A549 (cell line): ENCODE measurements at regions not wholly inside any gene's neighbourhood (a gene's known extent, or its start where the extent isn't known, plus 50 kb on each side); places are given as distances from the start of the nearest gene placed in this dataset.
A peak's percentile ranks its signal among the peaks of the same experiment; 100 is the strongest.

Experiments
- ATAC-seq, 2 experiments: fragments of 200-7000 bp in 1 of 2; fragments of >200 bp in 1 of 2; cut with Nextera tagmentation in 1 of 2; cut with Tn5 transposase in 1 of 2; 3 replicates each; pipeline versions ENCODE4 v1.8.0 to v1.9.1; 2018 to 2020; ENCODE audit warnings: mild to moderate bottlenecking in 1 of 2, moderate library complexity in 1 of 2
- CTCF ChIA-PET: fragments of 300-600 bp; sonication (Branson Sonifier 250); formaldehyde crosslinking; extraction: SDS; loops from one replicate; lab custom pipeline; 2021; ENCODE audit warnings: antibody characterized with exemption, inconsistent platforms; lab: Yijun Ruan, JAX
- POLR2A ChIA-PET: fragments of 350-600 bp; formaldehyde crosslinking; extraction: SDS; loops from one replicate; lab custom pipeline; 2021; ENCODE audit warnings: antibody characterized with exemption, inconsistent platforms; lab: Yijun Ruan, JAX
- DNase-seq, 2 experiments: peaks; one replicate each; pipeline versions ENCODE4 v3.0.0 to v3.0.0-alpha.2; 2011 to 2016; ENCODE audit warnings: low read depth in 1 of 2, low spot score in 1 of 2
- FAIRE-seq: peaks from 2 replicates; lab custom pipeline; 2011; peaks lifted over from hg19 to GRCh38; lab: Jason Lieb, UNC
- H3K27ac ChIP-seq, 2 experiments: fragments of >200 bp; sonication (Bioruptor Twin); formaldehyde crosslinking; 3 replicates each; pipeline ENCODE4 v1.5.1; 2016 to 2017
- H3K4me1 ChIP-seq: fragments of >200 bp; sonication (Bioruptor Twin); formaldehyde crosslinking; 3 replicates; pipeline ENCODE4 v1.6.1; 2016
- H3K4me2 ChIP-seq: fragments of >200 bp; sonication (Bioruptor Twin); formaldehyde crosslinking; 3 replicates; pipeline ENCODE4 v1.6.1; 2016
- H3K4me3 ChIP-seq: fragments of >200 bp; sonication (Bioruptor Twin); formaldehyde crosslinking; 3 replicates; pipeline ENCODE4 v1.5.1; 2016
- H3K9me3 ChIP-seq: fragments of >200 bp; sonication (Bioruptor Twin); formaldehyde crosslinking; 3 replicates; pipeline ENCODE4 v1.6.1; 2016
- CEBPB ChIP-seq, 2 experiments: fragments of >200 bp in 1 of 2; sonication (Bioruptor Twin) in 1 of 2; formaldehyde crosslinking in 1 of 2; IDR thresholded peaks; 2 replicates each; pipeline ENCODE4 v1.6.1; 2012 to 2016
- EHF ChIP-seq: fragments of 250-450 bp; sonication (Bioruptor Pico); IDR thresholded peaks from 2 replicates; pipeline ENCODE4 v1.5.0; 2020; ENCODE audit warnings: mild to moderate bottlenecking
- FOXS1 ChIP-seq: fragments of 250-450 bp; sonication (Bioruptor Pico); IDR thresholded peaks from 2 replicates; pipeline ENCODE4 v1.5.0; 2020; ENCODE audit warnings: mild to moderate bottlenecking, moderate library complexity
- GATA3 ChIP-seq: IDR thresholded peaks from 2 replicates; pipeline ENCODE4 v1.6.1; 2012; ENCODE audit warnings: borderline replicate concordance
- HDAC2 ChIP-seq: fragments of 200-600 bp; sonication (generic); IDR thresholded peaks from 2 replicates; pipeline ENCODE4 v1.6.1; 2016
- HEYL ChIP-seq: fragments of 250-450 bp; sonication (Bioruptor Pico); IDR thresholded peaks from 2 replicates; pipeline ENCODE4 v1.8.0; 2021; ENCODE audit warnings: mild to moderate bottlenecking, moderate library complexity
- JUN ChIP-seq, 2 experiments: fragments of >200 bp; sonication (Bioruptor Twin); formaldehyde crosslinking; IDR thresholded peaks; 2 replicates in 1 of 2; 3 replicates in 1 of 2; pipeline ENCODE4 v1.6.1; 2016 to 2017
- KDM1A ChIP-seq: fragments of 200-600 bp; sonication (generic); IDR thresholded peaks from 2 replicates; pipeline ENCODE4 v1.6.1; 2016; ENCODE audit warnings: low read depth, mild to moderate bottlenecking
- MAFK ChIP-seq: fragments of 450-650 bp; IDR thresholded peaks from 2 replicates; pipeline ENCODE4 v1.6.1; 2014; ENCODE audit not compliant: partially characterized antibody
- NPAS2 ChIP-seq: fragments of 250-450 bp; sonication (Bioruptor Pico); IDR thresholded peaks from 2 replicates; pipeline ENCODE4 v1.8.0; 2022; ENCODE audit warnings: mild to moderate bottlenecking, moderate library complexity, borderline replicate concordance
- RAD21 ChIP-seq, 2 experiments: fragments of >200 bp in 1 of 2; sonication (Bioruptor Twin) in 1 of 2; formaldehyde crosslinking in 1 of 2; IDR thresholded peaks in 1 of 2; conservative IDR thresholded peaks in 1 of 2; 2 replicates in 1 of 2; 3 replicates in 1 of 2; pipeline ENCODE4 v1.6.1; 2012 to 2018; ENCODE audit warnings: inconsistent platforms in 1 of 2
- RFX5 ChIP-seq: fragments of 450-650 bp; IDR thresholded peaks from 2 replicates; pipeline ENCODE4 v1.7.1; 2014; ENCODE audit warnings: antibody characterized with exemption, mild to moderate bottlenecking, moderate library complexity
- TFCP2L1 ChIP-seq: fragments of 250-450 bp; sonication (Bioruptor Pico); IDR thresholded peaks from 2 replicates; pipeline ENCODE4 v1.5.0; 2021; ENCODE audit warnings: mild to moderate bottlenecking
- ZFP36 ChIP-seq: fragments of 450-650 bp; IDR thresholded peaks from 2 replicates; pipeline ENCODE4 v1.6.1; 2014; ENCODE audit warnings: borderline replicate concordance; ENCODE audit not compliant: partially characterized antibody
- WGBS: methylation state at CpG from one replicate; pipeline ENCODE4 v1.1.6; 2017; ENCODE audit errors: missing lambda C conversion rate; 5-methylcytosine and 5-hydroxymethylcytosine counted together
- TF ChIP-seq, protein P1 (sequence below): IDR thresholded peaks from 2 replicates; pipeline ENCODE4 v1.6.1; 2012
- TF ChIP-seq, protein P2 (sequence below): fragments of 150-350 bp; IDR thresholded peaks from 2 replicates; pipeline ENCODE4 v1.6.1; 2014; ENCODE audit warnings: low read depth, mild to moderate bottlenecking, low read length
- TF ChIP-seq, protein P3 (sequence below): fragments of 450-650 bp; IDR thresholded peaks from 2 replicates; pipeline ENCODE4 v1.6.1; 2014; ENCODE audit warnings: antibody characterized with exemption
- TF ChIP-seq, protein P4 (sequence below): fragments of 200-600 bp; sonication (generic); IDR thresholded peaks from 2 replicates; pipeline ENCODE4 v1.6.1; 2016; ENCODE audit warnings: antibody characterized with exemption, mild to moderate bottlenecking, moderate library complexity
- TF ChIP-seq, protein P5 (sequence below): fragments of 250-450 bp; sonication (Bioruptor Pico); IDR thresholded peaks from 2 replicates; pipeline ENCODE4 v1.5.0; 2021; ENCODE audit warnings: mild to moderate bottlenecking, moderate library complexity, borderline replicate concordance
- TF ChIP-seq, protein P6 (sequence below): IDR thresholded peaks from 2 replicates; pipeline ENCODE4 v1.6.1; 2012; ENCODE audit warnings: low read depth, borderline replicate concordance

DNA sequence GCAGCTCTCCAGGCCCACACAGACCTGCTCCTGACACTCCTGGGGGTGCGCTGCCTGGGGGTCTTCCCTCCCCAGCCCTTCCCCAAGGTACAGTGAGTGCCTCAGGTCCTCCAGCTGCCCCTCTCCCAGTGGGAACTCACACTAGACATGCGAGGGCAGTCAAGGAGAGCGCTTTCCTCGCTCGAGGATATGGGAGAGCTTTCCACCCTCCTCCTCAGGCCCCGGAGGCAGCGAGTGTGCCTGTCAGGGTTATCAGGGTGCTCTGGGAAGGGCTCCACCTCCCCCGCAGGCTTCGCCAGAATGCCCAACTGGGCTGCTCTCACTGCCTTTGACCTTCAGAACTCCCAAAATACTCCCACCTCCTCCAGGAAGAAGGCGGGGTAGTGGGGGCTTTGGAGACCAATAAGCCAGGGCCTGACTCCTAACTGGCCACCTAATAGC lies 85.7 kb upstream of the LAPTM4A start:
- Histone ChIP-seq H3K4me3 (no peak overlapping the region), H3K27ac (peak overlapping the region in 1 of 2 experiments; percentile 61; a peak in 3 of 6 replicates), H3K4me2 (no peak overlapping the region), H3K4me1 (peaks cover 41% of the 10 kb centered on the region), H3K9me3 (no peaks in the 10 kb centered on the region)
- no peak for DNase-seq
- no peak for FAIRE-seq
- no peak for ATAC-seq
- TF ChIP-seq NPAS2 (no peak), JUN (IDR thresholded peaks at IDR 0.05) (no peak), HEYL (CRISPR knock-in tag) (no peak), TFCP2L1 (CRISPR knock-in tag) (no peak), MAFK (no peak)
- TF ChIP-seq, protein P1, sequence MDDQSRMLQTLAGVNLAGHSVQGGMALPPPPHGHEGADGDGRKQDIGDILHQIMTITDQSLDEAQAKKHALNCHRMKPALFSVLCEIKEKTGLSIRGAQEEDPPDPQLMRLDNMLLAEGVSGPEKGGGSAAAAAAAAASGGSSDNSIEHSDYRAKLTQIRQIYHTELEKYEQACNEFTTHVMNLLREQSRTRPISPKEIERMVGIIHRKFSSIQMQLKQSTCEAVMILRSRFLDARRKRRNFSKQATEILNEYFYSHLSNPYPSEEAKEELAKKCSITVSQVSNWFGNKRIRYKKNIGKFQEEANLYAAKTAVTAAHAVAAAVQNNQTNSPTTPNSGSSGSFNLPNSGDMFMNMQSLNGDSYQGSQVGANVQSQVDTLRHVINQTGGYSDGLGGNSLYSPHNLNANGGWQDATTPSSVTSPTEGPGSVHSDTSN, result no peak
- TF ChIP-seq, protein P2, sequence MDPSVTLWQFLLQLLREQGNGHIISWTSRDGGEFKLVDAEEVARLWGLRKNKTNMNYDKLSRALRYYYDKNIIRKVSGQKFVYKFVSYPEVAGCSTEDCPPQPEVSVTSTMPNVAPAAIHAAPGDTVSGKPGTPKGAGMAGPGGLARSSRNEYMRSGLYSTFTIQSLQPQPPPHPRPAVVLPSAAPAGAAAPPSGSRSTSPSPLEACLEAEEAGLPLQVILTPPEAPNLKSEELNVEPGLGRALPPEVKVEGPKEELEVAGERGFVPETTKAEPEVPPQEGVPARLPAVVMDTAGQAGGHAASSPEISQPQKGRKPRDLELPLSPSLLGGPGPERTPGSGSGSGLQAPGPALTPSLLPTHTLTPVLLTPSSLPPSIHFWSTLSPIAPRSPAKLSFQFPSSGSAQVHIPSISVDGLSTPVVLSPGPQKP, result no peak
- ChIA-PET POLR2A (no interaction called here), CTCF (interaction anchor here (0.6 to 11.9 kb wide), 22 partner anchors 11 to 182 kb away, joined by 3 to 202 read pairs (median 10); partner anchors contain the start of gene SDC1)
- 86% methylated on average over 10 of the region's 10 CpGs for WGBS

DNA sequence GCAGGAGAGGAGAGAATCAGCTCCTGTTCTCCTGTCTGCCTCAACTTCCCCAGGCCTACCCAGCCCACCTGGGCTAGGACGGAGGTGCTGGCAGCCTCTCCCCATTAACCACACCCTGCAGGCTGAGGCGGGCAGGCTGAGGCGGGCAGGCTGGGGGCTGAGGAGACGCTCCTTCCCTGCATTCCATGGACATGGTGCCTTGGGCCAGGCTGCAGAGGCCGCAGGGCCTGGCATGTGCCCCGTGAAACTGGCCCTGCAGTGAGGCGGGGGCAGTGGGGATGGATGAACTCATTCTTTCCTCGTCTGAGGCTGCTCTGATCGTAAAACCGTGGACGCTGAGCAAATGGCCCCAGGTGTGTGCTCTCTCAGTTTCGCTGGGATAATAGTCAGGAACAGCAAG lies 84.7 kb upstream of the LAPTM4A start:
- ATAC-seq, result peak in 1 of 2 experiments; percentile 1; a peak in 3 of 6 replicates
- Histone ChIP-seq H3K27ac (peak overlapping the region; percentile 10 to 61; a peak in 5 of 6 replicates), H3K4me2 (no peak overlapping the region)

More for the DNA sequence above, 84.7 kb upstream of the LAPTM4A start:
- 83% methylated on average over 12 of the region's 12 CpGs for WGBS
- H3K4me3 ChIP-seq, result no peak overlapping the region
- FAIRE-seq, result no peak
- H3K4me1 ChIP-seq, result peaks cover 31% of the 10 kb centered on the region
- no peak for TF ChIP-seq ZFP36
- TF ChIP-seq, protein P3, sequence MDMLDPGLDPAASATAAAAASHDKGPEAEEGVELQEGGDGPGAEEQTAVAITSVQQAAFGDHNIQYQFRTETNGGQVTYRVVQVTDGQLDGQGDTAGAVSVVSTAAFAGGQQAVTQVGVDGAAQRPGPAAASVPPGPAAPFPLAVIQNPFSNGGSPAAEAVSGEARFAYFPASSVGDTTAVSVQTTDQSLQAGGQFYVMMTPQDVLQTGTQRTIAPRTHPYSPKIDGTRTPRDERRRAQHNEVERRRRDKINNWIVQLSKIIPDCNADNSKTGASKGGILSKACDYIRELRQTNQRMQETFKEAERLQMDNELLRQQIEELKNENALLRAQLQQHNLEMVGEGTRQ, result no peak
- TF ChIP-seq CEBPB (IDR thresholded peaks at IDR 0.05), result no peak
- TF ChIP-seq NPAS2, result no peak
- TF ChIP-seq, protein P4, sequence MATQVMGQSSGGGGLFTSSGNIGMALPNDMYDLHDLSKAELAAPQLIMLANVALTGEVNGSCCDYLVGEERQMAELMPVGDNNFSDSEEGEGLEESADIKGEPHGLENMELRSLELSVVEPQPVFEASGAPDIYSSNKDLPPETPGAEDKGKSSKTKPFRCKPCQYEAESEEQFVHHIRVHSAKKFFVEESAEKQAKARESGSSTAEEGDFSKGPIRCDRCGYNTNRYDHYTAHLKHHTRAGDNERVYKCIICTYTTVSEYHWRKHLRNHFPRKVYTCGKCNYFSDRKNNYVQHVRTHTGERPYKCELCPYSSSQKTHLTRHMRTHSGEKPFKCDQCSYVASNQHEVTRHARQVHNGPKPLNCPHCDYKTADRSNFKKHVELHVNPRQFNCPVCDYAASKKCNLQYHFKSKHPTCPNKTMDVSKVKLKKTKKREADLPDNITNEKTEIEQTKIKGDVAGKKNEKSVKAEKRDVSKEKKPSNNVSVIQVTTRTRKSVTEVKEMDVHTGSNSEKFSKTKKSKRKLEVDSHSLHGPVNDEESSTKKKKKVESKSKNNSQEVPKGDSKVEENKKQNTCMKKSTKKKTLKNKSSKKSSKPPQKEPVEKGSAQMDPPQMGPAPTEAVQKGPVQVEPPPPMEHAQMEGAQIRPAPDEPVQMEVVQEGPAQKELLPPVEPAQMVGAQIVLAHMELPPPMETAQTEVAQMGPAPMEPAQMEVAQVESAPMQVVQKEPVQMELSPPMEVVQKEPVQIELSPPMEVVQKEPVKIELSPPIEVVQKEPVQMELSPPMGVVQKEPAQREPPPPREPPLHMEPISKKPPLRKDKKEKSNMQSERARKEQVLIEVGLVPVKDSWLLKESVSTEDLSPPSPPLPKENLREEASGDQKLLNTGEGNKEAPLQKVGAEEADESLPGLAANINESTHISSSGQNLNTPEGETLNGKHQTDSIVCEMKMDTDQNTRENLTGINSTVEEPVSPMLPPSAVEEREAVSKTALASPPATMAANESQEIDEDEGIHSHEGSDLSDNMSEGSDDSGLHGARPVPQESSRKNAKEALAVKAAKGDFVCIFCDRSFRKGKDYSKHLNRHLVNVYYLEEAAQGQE, result no peak
- TF ChIP-seq RAD21 (conservative IDR thresholded peaks at IDR 0.05 in 1 of 2, IDR thresholded peaks at IDR 0.05 in 1 of 2), result no peak
- TF ChIP-seq RFX5, result no peak
- TF ChIP-seq FOXS1 (CRISPR knock-in tag), result no peak
- no peak for TF ChIP-seq KDM1A
- TF ChIP-seq HDAC2, result no peak
- TF ChIP-seq EHF, result no peak
- TF ChIP-seq GATA3, result no peak
- TF ChIP-seq, protein P5, sequence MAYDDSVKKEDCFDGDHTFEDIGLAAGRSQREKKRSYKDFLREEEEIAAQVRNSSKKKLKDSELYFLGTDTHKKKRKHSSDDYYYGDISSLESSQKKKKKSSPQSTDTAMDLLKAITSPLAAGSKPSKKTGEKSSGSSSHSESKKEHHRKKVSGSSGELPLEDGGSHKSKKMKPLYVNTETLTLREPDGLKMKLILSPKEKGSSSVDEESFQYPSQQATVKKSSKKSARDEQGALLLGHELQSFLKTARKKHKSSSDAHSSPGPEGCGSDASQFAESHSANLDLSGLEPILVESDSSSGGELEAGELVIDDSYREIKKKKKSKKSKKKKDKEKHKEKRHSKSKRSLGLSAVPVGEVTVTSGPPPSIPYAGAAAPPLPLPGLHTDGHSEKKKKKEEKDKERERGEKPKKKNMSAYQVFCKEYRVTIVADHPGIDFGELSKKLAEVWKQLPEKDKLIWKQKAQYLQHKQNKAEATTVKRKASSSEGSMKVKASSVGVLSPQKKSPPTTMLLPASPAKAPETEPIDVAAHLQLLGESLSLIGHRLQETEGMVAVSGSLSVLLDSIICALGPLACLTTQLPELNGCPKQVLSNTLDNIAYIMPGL (CRISPR knock-in tag), result no peak
- TF ChIP-seq, protein P6, sequence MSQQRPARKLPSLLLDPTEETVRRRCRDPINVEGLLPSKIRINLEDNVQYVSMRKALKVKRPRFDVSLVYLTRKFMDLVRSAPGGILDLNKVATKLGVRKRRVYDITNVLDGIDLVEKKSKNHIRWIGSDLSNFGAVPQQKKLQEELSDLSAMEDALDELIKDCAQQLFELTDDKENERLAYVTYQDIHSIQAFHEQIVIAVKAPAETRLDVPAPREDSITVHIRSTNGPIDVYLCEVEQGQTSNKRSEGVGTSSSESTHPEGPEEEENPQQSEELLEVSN, result no peak
- TF ChIP-seq, protein P1, result no peak
- ChIA-PET CTCF (interaction anchor here (0.6 to 11.9 kb wide), 35 partner anchors 8 to 234 kb away, joined by 3 to 202 read pairs (median 6); partner anchors contain the start of gene SDC1), POLR2A (interaction anchor here (0.7 kb wide), 1 partner anchor 44 kb away, joined by 3 read pairs; no protein-coding TSS in a partner anchor)
- DNase-seq, result no peak
- H3K9me3 ChIP-seq, result no peaks in the 10 kb centered on the region
